CD4-positive, CD25-positive, alpha-beta regulatory T cell (primary cell): ENCODE measurements at regions not wholly inside any gene's neighbourhood (a gene's known extent, or its start where the extent isn't known, plus 50 kb on each side); places are given as distances from the start of the nearest gene placed in this dataset.

Source experiments
- ATAC-seq, 2 donors: fragments of 150-1000 bp; cut with Tn5 transposase; one replicate each; pipeline ENCODE4 v1.10.0; 2021; ENCODE audit warnings: low read depth in 2 of 2, moderate number of reproducible peaks in 2 of 2, moderate library complexity in 1 of 2
- DNase-seq, 3 donors: peaks; one replicate each; pipeline versions ENCODE4 v3.0.0 to v3.0.0-alpha.2; 2012 to 2022; ENCODE audit warnings: mixed read lengths in 1 of 3
- H3K27ac ChIP-seq: one replicate; pipeline ENCODE4 v1.7.0; 2013; ENCODE audit warnings: mild to moderate bottlenecking, low read length; ENCODE audit not compliant: insufficient read depth, poor library complexity, severe bottlenecking
- H3K27me3 ChIP-seq: one replicate; pipeline ENCODE4 v1.7.0; 2013; ENCODE audit warnings: low read length; ENCODE audit not compliant: control insufficient read depth, insufficient read depth
- H3K36me3 ChIP-seq: one replicate; pipeline ENCODE4 v1.7.0; 2013; ENCODE audit warnings: mild to moderate bottlenecking, low read length, moderate library complexity; ENCODE audit not compliant: control insufficient read depth, insufficient read depth
- H3K4me1 ChIP-seq: 2 replicates; pipeline ENCODE4 v1.7.0; 2013; ENCODE audit warnings: mild to moderate bottlenecking, low read length; ENCODE audit not compliant: insufficient read depth, control insufficient read depth, poor library complexity, severe bottlenecking
- H3K4me3 ChIP-seq: one replicate; pipeline ENCODE4 v1.7.0; 2013; ENCODE audit warnings: low read depth, mild to moderate bottlenecking, low read length, moderate library complexity
- H3K9me3 ChIP-seq, 2 experiments: 1 replicate in 1 of 2; 2 replicates in 1 of 2; pipeline ENCODE4 v1.7.0; 2013; ENCODE audit warnings: low read length in 2 of 2, mild to moderate bottlenecking in 1 of 2, moderate library complexity in 1 of 2; ENCODE audit not compliant: control insufficient read depth in 2 of 2
- H3K27ac Mint-ChIP-seq, 3 donors: one replicate each; pipeline ENCODE4 v1.8.0; 2020 to 2022; ENCODE audit warnings: mild to moderate bottlenecking in 3 of 3, mixed read lengths in 3 of 3, moderate library complexity in 2 of 3
- H3K27me3 Mint-ChIP-seq: one replicate; pipeline ENCODE4 v1.8.0; 2022; ENCODE audit warnings: mild to moderate bottlenecking, mixed read lengths
- H3K36me3 Mint-ChIP-seq: one replicate; pipeline ENCODE4 v1.8.0; 2020; ENCODE audit warnings: mixed read lengths
- H3K4me1 Mint-ChIP-seq, 4 donors: one replicate each; pipeline ENCODE4 v1.8.0; 2020 to 2022; ENCODE audit warnings: mixed read lengths in 4 of 4, mild to moderate bottlenecking in 1 of 4
- H3K4me3 Mint-ChIP-seq, 4 donors: one replicate each; pipeline ENCODE4 v1.8.0; 2020 to 2022; ENCODE audit warnings: mild to moderate bottlenecking in 4 of 4, mixed read lengths in 4 of 4, moderate library complexity in 3 of 4
- H3K9me3 Mint-ChIP-seq, 7 donors: one replicate each; pipeline ENCODE4 v1.8.0; 2020 to 2022; ENCODE audit warnings: mixed read lengths in 7 of 7, mild to moderate bottlenecking in 3 of 7, moderate library complexity in 2 of 7

GRCh38 chr5:135254183-135254582 is 144.8 kb downstream of the MACROH2A1 start:
- DNase-seq (no peak), ATAC-seq (no peak)
- Mint-ChIP-seq H3K27me3 (peaks cover 17% of the 10 kb centered on the region), H3K36me3 (no peaks in the 10 kb centered on the region), H3K9me3 (peaks cover 0 to 2% (median 0%) of the 10 kb centered on the region in 7 donors), H3K4me1 (no peaks in the 10 kb centered on the region), H3K27ac (no peak overlapping the region), H3K4me3 (no peak overlapping the region)
- H3K36me3 ChIP-seq = no peaks in the 10 kb centered on the region
- no peaks in the 10 kb centered on the region for H3K27me3 ChIP-seq
- no peak overlapping the region for H3K27ac ChIP-seq
- H3K9me3 ChIP-seq = no peaks in the 10 kb centered on the region
- no peaks in the 10 kb centered on the region for H3K4me1 ChIP-seq
- H3K4me3 ChIP-seq = no peak overlapping the region

DNA sequence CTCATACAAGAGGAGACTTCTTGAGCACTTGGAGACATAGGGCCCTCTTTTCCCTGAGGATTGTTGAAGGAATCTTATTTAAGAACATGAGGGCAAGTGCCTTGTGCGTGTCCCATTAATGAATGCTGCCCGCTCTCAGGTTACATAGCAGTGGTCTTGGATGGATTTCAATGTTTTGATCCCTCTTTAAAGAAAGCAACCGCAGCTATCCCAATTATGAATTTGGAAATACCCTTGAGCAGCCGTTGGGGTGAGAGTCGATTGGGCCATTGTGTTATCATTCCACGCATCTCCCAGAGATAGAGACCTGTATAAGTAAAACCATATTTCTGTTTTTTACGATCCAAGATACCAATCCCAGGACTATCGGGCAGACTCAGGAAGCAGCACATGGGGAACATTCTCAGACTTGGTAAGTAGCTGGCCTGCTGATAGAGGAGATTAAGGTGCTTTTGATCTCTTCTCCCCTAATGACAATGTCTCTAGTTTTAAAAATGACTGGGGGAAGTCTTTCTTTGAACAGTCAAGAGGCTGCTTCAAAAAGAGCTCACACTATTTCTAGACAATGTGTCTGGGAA is 145.3 kb downstream of the MACROH2A1 start:
- no peaks in the 10 kb centered on the region for H3K4me1 ChIP-seq
- DNase-seq (no peak), ATAC-seq (no peak)
- H3K27me3 Mint-ChIP-seq = peaks cover 17% of the 10 kb centered on the region
- no peak overlapping the region for H3K27ac ChIP-seq
- H3K4me1 Mint-ChIP-seq = no peaks in the 10 kb centered on the region
- no peaks in the 10 kb centered on the region for H3K27me3 ChIP-seq
- no peak overlapping the region for H3K4me3 Mint-ChIP-seq
- no peak overlapping the region for H3K4me3 ChIP-seq
- H3K36me3 ChIP-seq = no peaks in the 10 kb centered on the region
- no peaks in the 10 kb centered on the region for H3K36me3 Mint-ChIP-seq
- peaks cover 0 to 2% (median 0%) of the 10 kb centered on the region in 7 donors for H3K9me3 Mint-ChIP-seq
- H3K9me3 ChIP-seq = no peaks in the 10 kb centered on the region
- no peak overlapping the region for H3K27ac Mint-ChIP-seq

DNA sequence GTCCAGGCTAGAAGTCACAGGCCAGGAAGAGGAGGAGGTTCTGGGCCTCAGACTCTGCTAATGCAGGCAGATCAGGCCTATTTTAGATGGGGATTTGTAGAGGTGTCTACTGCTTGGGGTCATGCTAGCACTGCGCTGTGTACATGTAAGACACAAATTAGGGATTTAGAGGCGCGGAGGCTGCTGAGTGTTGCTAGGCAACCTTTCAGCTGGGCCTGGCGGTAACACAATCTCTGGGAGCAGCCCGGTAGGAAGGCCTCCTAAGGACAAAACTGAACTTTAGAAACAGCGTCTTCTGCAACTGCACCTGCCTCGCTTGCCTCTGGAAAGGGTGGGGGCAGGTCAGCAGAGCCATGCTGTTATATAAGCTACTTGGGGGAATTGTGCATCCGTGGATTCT is 147.9 kb downstream of the MACROH2A1 start:
- H3K4me3 ChIP-seq = no peak overlapping the region
- H3K9me3 Mint-ChIP-seq = peaks cover 0 to 6% (median 0%) of the 10 kb centered on the region in 7 donors
- DNase-seq (no peak), ATAC-seq (no peak)
- no peak overlapping the region for H3K4me3 Mint-ChIP-seq
- H3K4me1 Mint-ChIP-seq = no peaks in the 10 kb centered on the region
- H3K4me1 ChIP-seq = no peaks in the 10 kb centered on the region
- H3K27me3 Mint-ChIP-seq = peaks cover 8% of the 10 kb centered on the region
- no peaks in the 10 kb centered on the region for H3K36me3 ChIP-seq
- no peaks in the 10 kb centered on the region for H3K27me3 ChIP-seq
- H3K27ac ChIP-seq = no peak overlapping the region
- no peaks in the 10 kb centered on the region for H3K36me3 Mint-ChIP-seq
- no peaks in the 10 kb centered on the region for H3K9me3 ChIP-seq
- no peak overlapping the region for H3K27ac Mint-ChIP-seq

GRCh38 chr5:135250671-135251070 is 148.4 kb downstream of the MACROH2A1 start:
- ATAC-seq = no peak
- Histone ChIP-seq H3K9me3 (no peaks in the 10 kb centered on the region), H3K36me3 (no peaks in the 10 kb centered on the region)

GRCh38 chr5:135249658-135250057 is 149.4 kb downstream of the MACROH2A1 start:
- Mint-ChIP-seq H3K4me3 (no peak overlapping the region), H3K36me3 (no peaks in the 10 kb centered on the region), H3K27ac (no peak overlapping the region), H3K27me3 (peaks cover 8% of the 10 kb centered on the region), H3K4me1 (no peaks in the 10 kb centered on the region), H3K9me3 (peaks cover 0 to 6% (median 0%) of the 10 kb centered on the region in 7 donors)
- no peak for ATAC-seq
- no peaks in the 10 kb centered on the region for H3K27me3 ChIP-seq
- H3K9me3 ChIP-seq = no peaks in the 10 kb centered on the region
- no peak for DNase-seq
- no peaks in the 10 kb centered on the region for H3K36me3 ChIP-seq
- no peak overlapping the region for H3K4me3 ChIP-seq
- H3K27ac ChIP-seq = no peak overlapping the region
- H3K4me1 ChIP-seq = no peaks in the 10 kb centered on the region

More at GRCh38 chr5:135250671-135251070, 148.4 kb downstream of the MACROH2A1 start:
- Histone ChIP-seq H3K27ac (no peak overlapping the region), H3K27me3 (no peaks in the 10 kb centered on the region), H3K4me3 (no peak overlapping the region), H3K4me1 (no peaks in the 10 kb centered on the region)
- H3K27me3 Mint-ChIP-seq = peaks cover 8% of the 10 kb centered on the region
- H3K9me3 Mint-ChIP-seq = peaks cover 0 to 7% (median 0%) of the 10 kb centered on the region in 7 donors
- H3K4me3 Mint-ChIP-seq = no peak overlapping the region
- no peaks in the 10 kb centered on the region for H3K4me1 Mint-ChIP-seq
- DNase-seq = no peak
- H3K36me3 Mint-ChIP-seq = no peaks in the 10 kb centered on the region
- no peak overlapping the region for H3K27ac Mint-ChIP-seq

GRCh38 chr5:135248801-135249231 is 150.2 kb downstream of the MACROH2A1 start:
- H3K4me1 Mint-ChIP-seq = no peaks in the 10 kb centered on the region
- no peaks in the 10 kb centered on the region for H3K36me3 Mint-ChIP-seq
- peaks cover 2% of the 10 kb centered on the region for H3K27me3 Mint-ChIP-seq
- H3K4me1 ChIP-seq = no peaks in the 10 kb centered on the region
- no peak for DNase-seq
- no peaks in the 10 kb centered on the region for H3K27me3 ChIP-seq
- no peak overlapping the region for H3K27ac Mint-ChIP-seq
- no peak for ATAC-seq
- H3K27ac ChIP-seq = no peak overlapping the region
- H3K9me3 Mint-ChIP-seq = peaks cover 0 to 6% (median 0%) of the 10 kb centered on the region in 7 donors
- no peak overlapping the region for H3K4me3 Mint-ChIP-seq
- H3K9me3 ChIP-seq = no peaks in the 10 kb centered on the region
- H3K36me3 ChIP-seq = no peaks in the 10 kb centered on the region
- no peak overlapping the region for H3K4me3 ChIP-seq

- H3K9me3 ChIP-seq = no peaks in the 10 kb centered on the region
- no peak overlapping the region for H3K27ac ChIP-seq
- Mint-ChIP-seq H3K27me3 (no peaks in the 10 kb centered on the region), H3K9me3 (peaks cover 0 to 6% (median 0%) of the 10 kb centered on the region in 7 donors), H3K27ac (no peak overlapping the region), H3K4me3 (no peak overlapping the region), H3K4me1 (no peaks in the 10 kb centered on the region), H3K36me3 (no peaks in the 10 kb centered on the region)
- H3K27me3 ChIP-seq = no peaks in the 10 kb centered on the region
- DNase-seq (no peak), ATAC-seq (no peak)
- no peaks in the 10 kb centered on the region for H3K36me3 ChIP-seq
- H3K4me3 ChIP-seq = no peak overlapping the region
- no peaks in the 10 kb centered on the region for H3K4me1 ChIP-seq
Observed at GRCh38 chr5:135246923-135247795, 151.9 kb downstream of the MACROH2A1 start.

DNA sequence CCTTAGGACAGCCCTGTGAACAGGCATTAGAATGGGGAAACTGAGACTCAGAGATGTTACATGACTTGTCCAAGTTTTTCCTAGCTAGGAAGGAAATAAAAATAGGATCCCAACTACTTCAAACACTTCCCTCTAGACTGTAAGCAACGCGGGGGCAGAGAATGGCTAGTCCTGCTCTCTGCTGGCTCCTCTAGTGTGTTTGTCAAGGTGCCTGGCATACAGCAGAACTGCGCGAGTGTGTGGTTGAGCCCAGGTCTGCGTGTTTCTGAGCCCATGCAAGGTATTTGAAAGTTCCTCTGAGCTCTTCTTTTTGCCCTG is 152.5 kb downstream of the MACROH2A1 start:
- Mint-ChIP-seq H3K4me1 (no peaks in the 10 kb centered on the region), H3K27ac (no peak overlapping the region), H3K9me3 (peaks cover 0 to 6% (median 0%) of the 10 kb centered on the region in 7 donors), H3K27me3 (no peaks in the 10 kb centered on the region), H3K36me3 (no peaks in the 10 kb centered on the region), H3K4me3 (no peak overlapping the region)
- no peak for DNase-seq
- no peaks in the 10 kb centered on the region for H3K4me1 ChIP-seq
- no peaks in the 10 kb centered on the region for H3K27me3 ChIP-seq
- ATAC-seq = no peak
- no peak overlapping the region for H3K4me3 ChIP-seq
- H3K36me3 ChIP-seq = no peaks in the 10 kb centered on the region
- no peak overlapping the region for H3K27ac ChIP-seq
- H3K9me3 ChIP-seq = no peaks in the 10 kb centered on the region
